ENCODE measurements at regions not wholly inside any gene's neighbourhood (a gene's known extent, or its start where the extent isn't known, plus 50 kb on each side); places are given as distances from the start of the nearest gene placed in this dataset.

DNA sequence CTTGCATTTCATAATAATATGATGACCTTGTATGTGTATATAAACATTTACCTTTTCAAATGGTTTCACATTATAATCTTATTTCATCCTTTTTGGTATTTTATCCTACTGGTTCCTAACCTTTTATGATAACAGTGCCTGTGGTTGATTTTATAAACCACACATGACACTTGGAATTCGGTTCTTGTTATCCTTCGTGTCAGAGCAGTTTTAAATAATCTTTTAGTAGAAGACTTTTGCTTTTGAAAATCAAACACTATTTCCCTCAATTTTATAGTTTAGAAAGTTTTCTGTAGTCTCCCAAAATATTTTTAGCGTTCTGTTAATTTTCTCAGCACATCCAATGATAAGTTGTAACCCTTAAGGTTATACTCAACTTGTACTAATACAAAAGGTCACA lies 676.8 kb downstream of the RAPGEF2 start:
- no peak for TF ChIP-seq EZH2phosphoT487 (IDR thresholded peaks at IDR 0.05; ENCODE audit: low read depth)
- TF ChIP-seq, protein P1, sequence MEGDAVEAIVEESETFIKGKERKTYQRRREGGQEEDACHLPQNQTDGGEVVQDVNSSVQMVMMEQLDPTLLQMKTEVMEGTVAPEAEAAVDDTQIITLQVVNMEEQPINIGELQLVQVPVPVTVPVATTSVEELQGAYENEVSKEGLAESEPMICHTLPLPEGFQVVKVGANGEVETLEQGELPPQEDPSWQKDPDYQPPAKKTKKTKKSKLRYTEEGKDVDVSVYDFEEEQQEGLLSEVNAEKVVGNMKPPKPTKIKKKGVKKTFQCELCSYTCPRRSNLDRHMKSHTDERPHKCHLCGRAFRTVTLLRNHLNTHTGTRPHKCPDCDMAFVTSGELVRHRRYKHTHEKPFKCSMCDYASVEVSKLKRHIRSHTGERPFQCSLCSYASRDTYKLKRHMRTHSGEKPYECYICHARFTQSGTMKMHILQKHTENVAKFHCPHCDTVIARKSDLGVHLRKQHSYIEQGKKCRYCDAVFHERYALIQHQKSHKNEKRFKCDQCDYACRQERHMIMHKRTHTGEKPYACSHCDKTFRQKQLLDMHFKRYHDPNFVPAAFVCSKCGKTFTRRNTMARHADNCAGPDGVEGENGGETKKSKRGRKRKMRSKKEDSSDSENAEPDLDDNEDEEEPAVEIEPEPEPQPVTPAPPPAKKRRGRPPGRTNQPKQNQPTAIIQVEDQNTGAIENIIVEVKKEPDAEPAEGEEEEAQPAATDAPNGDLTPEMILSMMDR (IDR thresholded peaks at IDR 0.05; ENCODE audit: low read depth, low read length): no peak

All from OCI-LY3 (cell line).